ENCODE measurements at regions not wholly inside any gene's neighbourhood (a gene's known extent, or its start where the extent isn't known, plus 50 kb on each side); places are given as distances from the start of the nearest gene placed in this dataset.

GRCh38 chr1:10905841-10906655 lies 106.4 kb upstream of the TARDBP start:
- TF ChIP-seq POLR2A (IDR thresholded peaks at IDR 0.05) (no peak), CTCF (IDR thresholded peaks at IDR 0.05) (no peak)

Data from body of pancreas (tissue), 4 donors.